AG04449 (cell line): ENCODE measurements at regions not wholly inside any gene's neighbourhood (a gene's known extent, or its start where the extent isn't known, plus 50 kb on each side); places are given as distances from the start of the nearest gene placed in this dataset.

Experiments used
- CTCF ChIA-PET: fragments of 350-600 bp; formaldehyde crosslinking; extraction: SDS; loops from one replicate; lab custom pipeline; 2021; ENCODE audit warnings: antibody characterized with exemption; lab: Yijun Ruan, JAX
- POLR2A ChIA-PET: fragments of 400-600, 350-600 bp; formaldehyde crosslinking; extraction: SDS; loops from one replicate; lab custom pipeline; 2020; ENCODE audit warnings: antibody characterized with exemption, inconsistent platforms; lab: Yijun Ruan, JAX
- DNase-seq: peaks from one replicate; pipeline ENCODE4 v3.0.0-alpha.2; 2010; ENCODE audit warnings: low read depth, low spot score
- H3K4me3 ChIP-seq: 2 replicates; pipeline ENCODE4 v1.5.1; 2011; ENCODE audit warnings: low read depth, mild to moderate bottlenecking, control low read depth, low read length
- TF ChIP-seq, protein P1 (sequence below): IDR thresholded peaks from one replicate; pipeline ENCODE4 v1.5.1; 2011; ENCODE audit warnings: mild to moderate bottlenecking, moderate library complexity, low read length, control low read depth, inconsistent platforms; ENCODE audit not compliant: insufficient read depth; ENCODE audit errors: missing control alignments

DNA sequence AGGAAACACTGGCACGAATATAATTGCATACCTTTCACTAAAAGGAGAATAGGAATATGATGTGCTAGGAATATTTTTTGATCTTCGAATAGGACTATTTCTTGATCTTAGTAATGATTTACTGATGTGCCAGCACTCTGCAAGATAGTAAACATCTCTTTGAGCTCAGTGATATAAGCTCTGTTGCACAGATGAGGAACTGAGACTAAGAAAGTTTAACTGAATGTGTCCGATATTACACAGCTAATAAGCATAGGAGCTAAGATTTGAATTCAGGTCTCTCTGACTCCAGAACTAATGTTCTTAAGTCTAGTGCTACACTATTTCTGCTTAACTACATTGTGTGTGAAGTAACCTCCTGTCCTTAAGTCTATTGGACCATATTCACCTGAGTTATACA lies 98.4 kb upstream of the PTPRZ1 start:
- H3K4me3 ChIP-seq = no peak overlapping the region
- no peak for DNase-seq
- POLR2A ChIA-PET = no interaction called here
- TF ChIP-seq, protein P1, sequence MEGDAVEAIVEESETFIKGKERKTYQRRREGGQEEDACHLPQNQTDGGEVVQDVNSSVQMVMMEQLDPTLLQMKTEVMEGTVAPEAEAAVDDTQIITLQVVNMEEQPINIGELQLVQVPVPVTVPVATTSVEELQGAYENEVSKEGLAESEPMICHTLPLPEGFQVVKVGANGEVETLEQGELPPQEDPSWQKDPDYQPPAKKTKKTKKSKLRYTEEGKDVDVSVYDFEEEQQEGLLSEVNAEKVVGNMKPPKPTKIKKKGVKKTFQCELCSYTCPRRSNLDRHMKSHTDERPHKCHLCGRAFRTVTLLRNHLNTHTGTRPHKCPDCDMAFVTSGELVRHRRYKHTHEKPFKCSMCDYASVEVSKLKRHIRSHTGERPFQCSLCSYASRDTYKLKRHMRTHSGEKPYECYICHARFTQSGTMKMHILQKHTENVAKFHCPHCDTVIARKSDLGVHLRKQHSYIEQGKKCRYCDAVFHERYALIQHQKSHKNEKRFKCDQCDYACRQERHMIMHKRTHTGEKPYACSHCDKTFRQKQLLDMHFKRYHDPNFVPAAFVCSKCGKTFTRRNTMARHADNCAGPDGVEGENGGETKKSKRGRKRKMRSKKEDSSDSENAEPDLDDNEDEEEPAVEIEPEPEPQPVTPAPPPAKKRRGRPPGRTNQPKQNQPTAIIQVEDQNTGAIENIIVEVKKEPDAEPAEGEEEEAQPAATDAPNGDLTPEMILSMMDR = no peak
- CTCF ChIA-PET = interaction anchor here (1.9 kb wide), 1 partner anchor 220 kb away, joined by 8 read pairs; no protein-coding TSS in a partner anchor

DNA sequence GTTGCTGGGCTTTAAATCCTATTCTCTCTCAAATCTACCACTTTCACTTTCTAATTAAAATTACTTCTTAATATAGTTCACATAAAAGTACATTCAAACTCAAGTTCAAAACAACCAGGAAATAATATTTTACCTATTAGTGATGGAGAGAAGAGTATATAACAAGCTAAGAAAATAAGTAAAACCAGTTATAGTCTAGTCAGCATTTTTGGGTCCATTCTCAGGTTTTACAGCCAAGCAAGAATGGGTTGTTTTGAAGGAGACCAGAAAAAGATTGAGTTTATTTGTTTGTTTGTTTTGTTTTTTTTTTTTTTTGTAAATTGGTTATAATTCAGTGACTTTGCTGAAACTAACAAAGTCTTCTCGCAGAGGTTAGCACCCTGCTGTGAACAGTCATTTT lies 106.3 kb upstream of the PTPRZ1 start:
- TF ChIP-seq, protein P1 = no peak
- H3K4me3 ChIP-seq = no peak overlapping the region
- DNase-seq = no peak
- ChIA-PET POLR2A (no interaction called here), CTCF (interaction anchor here (0.7 kb wide), 1 partner anchor 292 kb away, joined by 3 read pairs; no protein-coding TSS in a partner anchor)

DNA sequence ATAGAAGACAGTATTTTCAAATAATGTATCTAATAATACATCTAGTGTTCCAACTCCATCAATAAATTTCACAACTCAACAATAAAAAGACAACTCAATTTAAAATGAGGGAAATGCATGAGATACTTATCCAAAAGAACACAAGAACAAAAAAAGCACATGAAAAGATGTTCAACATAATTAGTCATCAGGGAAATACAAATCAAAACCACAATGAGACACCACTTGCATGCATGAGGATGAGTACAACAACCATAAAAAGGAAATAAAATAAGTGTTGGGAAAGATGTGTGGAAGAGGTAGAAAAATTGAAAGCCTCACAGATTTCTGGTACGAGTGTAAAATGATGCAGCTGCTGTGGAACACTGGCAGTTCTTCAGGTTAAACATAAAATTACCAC lies 111.6 kb upstream of the PTPRZ1 start:
- ChIA-PET CTCF (interaction anchor here (1.0 kb wide), 1 partner anchor 231 kb away, joined by 3 read pairs; no protein-coding TSS in a partner anchor), POLR2A (no interaction called here)
- no peak for DNase-seq
- TF ChIP-seq, protein P1 = no peak
- no peak overlapping the region for H3K4me3 ChIP-seq

DNA sequence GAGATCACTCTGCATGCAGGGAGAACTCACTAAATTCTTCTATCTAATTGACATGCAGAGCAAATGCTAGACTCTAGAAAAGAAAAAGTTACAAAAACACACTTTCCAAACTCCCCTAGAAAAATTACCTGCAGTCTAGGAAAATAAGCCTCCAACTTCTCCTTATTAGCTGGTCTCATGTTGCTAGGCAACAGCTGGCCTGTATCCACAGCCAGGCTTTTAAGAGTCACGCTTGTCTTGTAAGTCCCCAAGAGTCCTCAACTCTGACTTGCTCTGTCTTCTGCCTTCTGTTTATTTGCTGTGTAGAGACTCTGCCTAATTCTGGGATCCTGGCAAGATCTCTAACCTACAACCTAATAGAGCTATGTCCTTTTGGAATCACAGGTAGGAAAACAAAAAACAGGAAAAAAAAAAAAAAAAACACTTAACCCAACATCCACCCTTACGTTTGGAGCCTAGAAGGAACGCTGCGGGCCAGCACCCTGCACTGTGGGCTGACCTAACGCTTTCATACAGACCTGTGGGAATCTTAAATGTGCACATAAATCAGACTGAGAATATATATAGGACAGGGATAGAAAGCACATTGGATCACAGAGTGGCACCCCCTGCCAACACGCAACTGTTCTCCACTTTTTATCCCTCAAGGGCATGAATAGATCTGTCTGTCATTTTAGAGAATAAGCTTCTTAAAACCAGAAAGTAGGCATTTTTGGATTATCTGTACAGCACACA lies 117.0 kb upstream of the PTPRZ1 start:
- CTCF ChIA-PET = interaction anchor here (3.4 kb wide), 1 partner anchor 239 kb away, joined by 50 read pairs; no protein-coding TSS in a partner anchor
- TF ChIP-seq, protein P1 = no peak
- H3K4me3 ChIP-seq = no peak overlapping the region
- POLR2A ChIA-PET = no interaction called here
- DNase-seq = no peak

DNA sequence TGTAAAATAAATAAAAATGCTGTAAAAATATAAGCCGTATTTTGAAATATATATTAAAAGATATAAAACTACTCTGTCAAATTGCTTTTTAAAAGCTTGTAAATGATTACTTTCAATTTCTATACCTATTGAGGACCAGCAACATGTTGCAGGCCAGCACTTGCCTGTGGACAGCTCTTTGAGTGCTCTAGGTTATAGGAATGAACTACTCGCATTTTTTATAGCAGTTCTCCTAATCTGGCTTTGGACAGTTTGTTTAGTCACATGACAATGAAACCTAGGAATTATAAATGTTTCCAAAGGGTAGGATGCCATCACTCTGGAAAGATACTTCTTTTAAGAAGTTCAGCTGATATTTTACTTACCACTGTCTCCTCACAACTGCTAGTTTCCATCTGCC lies 117.7 kb upstream of the PTPRZ1 start:
- TF ChIP-seq, protein P1 = no peak
- ChIA-PET CTCF (interaction anchor here (3.4 kb wide), 1 partner anchor 239 kb away, joined by 50 read pairs; no protein-coding TSS in a partner anchor), POLR2A (no interaction called here)
- DNase-seq = no peak
- H3K4me3 ChIP-seq = no peak overlapping the region

DNA sequence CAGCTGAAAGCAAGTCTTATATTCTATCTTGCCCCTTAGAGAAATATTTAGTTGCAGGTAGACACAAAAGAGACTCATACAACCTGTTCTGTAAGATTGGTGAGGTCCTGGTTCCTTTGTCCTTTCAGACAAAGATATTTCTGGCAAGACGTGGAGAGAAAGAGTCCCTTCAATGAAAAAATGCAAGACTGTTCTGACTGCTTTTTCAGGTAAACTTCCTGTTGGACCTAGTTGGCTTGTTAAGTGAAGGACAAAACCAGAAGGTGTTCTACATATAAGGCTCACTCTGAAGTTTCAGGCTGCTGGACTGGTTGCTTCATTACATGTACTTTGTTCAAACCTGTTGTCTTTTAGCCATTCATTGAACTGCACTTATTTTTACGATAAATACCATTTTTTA lies 119.0 kb upstream of the PTPRZ1 start:
- H3K4me3 ChIP-seq = no peak overlapping the region
- TF ChIP-seq, protein P1 = no peak
- ChIA-PET POLR2A (no interaction called here), CTCF (interaction anchor here (1.0 to 6.6 kb wide), 4 partner anchors 233 to 251 kb away, joined by 3 to 134 read pairs (median 6); no protein-coding TSS in a partner anchor)
- no peak for DNase-seq
